ENCODE measurements at regions not wholly inside any gene's neighbourhood (a gene's known extent, or its start where the extent isn't known, plus 50 kb on each side); places are given as distances from the start of the nearest gene placed in this dataset.

- TF ChIP-seq CTCF (tag by site-specific recombination; IDR thresholded peaks at IDR 0.05) (no peak), ZNF654 (tag by site-specific recombination; IDR thresholded peaks at IDR 0.05; ENCODE audit: low read depth) (no peak), ZNF571 (tag by site-specific recombination; IDR thresholded peaks at IDR 0.05) (no peak), ZNF132 (tag by site-specific recombination; IDR thresholded peaks at IDR 0.05; ENCODE audit: borderline replicate concordance) (no peak), ZNF776 (tag by site-specific recombination; IDR thresholded peaks at IDR 0.05; ENCODE audit: borderline replicate concordance) (no peak), ZNF558 (tag by site-specific recombination; IDR thresholded peaks at IDR 0.05) (no peak), PRDM1 (tag by site-specific recombination; IDR thresholded peaks at IDR 0.05) (no peak), ZNF146 (tag by site-specific recombination; IDR thresholded peaks at IDR 0.05) (no peak), KLF8 (tag by site-specific recombination; IDR thresholded peaks at IDR 0.05) (no peak), ZNF335 (tag by site-specific recombination; conservative IDR thresholded peaks at IDR 0.05) (no peak), ZNF426 (tag by site-specific recombination; IDR thresholded peaks at IDR 0.05) (no peak), ZNF521 (tag by site-specific recombination; IDR thresholded peaks at IDR 0.05) (no peak), ZNF266 (tag by site-specific recombination; IDR thresholded peaks at IDR 0.05; ENCODE audit: low read depth) (no peak)
- TF ChIP-seq, protein P1, sequence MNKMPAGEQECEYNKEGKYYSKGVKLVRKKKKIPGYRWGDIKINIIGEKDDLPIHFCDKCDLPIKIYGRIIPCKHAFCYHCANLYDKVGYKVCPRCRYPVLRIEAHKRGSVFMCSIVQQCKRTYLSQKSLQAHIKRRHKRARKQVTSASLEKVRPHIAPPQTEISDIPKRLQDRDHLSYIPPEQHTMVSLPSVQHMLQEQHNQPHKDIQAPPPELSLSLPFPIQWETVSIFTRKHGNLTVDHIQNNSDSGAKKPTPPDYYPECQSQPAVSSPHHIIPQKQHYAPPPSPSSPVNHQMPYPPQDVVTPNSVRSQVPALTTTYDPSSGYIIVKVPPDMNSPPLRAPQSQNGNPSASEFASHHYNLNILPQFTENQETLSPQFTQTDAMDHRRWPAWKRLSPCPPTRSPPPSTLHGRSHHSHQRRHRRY (tag by site-specific recombination; IDR thresholded peaks at IDR 0.05): no peak
- TF ChIP-seq, protein P2, sequence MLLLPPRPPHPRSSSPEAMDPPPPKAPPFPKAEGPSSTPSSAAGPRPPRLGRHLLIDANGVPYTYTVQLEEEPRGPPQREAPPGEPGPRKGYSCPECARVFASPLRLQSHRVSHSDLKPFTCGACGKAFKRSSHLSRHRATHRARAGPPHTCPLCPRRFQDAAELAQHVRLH (tag by site-specific recombination; IDR thresholded peaks at IDR 0.05): no peak
- CTCF ChIA-PET: no interaction called here
- no peaks in the 10 kb centered on the region for H3K4me1 ChIP-seq (ENCODE audit: control insufficient read depth, insufficient read depth, low read length)
- POLR2A ChIA-PET: interaction anchor here (0.5 kb wide), 1 partner anchor 92 kb away, joined by 3 read pairs; no protein-coding TSS in a partner anchor
- H3K36me3 ChIP-seq (ENCODE audit: control insufficient read depth in 2 of 2, insufficient read depth in 1 of 2, low read length in 2 of 2): no peaks in the 10 kb centered on the region
- H3K4me3 ChIP-seq (ENCODE audit: low read depth, low read length): no peak overlapping the region
- no peaks in the 10 kb centered on the region for H3K9me3 ChIP-seq (ENCODE audit: control insufficient read depth, insufficient read depth, low read depth, low read length)
- H3K27ac ChIP-seq (ENCODE audit: extremely low read depth, low read depth, low read length): no peak overlapping the region
These were observed 63.4 kb upstream of the CSRP2 start for GRCh38 chr12:76942267-76942666.

DNA sequence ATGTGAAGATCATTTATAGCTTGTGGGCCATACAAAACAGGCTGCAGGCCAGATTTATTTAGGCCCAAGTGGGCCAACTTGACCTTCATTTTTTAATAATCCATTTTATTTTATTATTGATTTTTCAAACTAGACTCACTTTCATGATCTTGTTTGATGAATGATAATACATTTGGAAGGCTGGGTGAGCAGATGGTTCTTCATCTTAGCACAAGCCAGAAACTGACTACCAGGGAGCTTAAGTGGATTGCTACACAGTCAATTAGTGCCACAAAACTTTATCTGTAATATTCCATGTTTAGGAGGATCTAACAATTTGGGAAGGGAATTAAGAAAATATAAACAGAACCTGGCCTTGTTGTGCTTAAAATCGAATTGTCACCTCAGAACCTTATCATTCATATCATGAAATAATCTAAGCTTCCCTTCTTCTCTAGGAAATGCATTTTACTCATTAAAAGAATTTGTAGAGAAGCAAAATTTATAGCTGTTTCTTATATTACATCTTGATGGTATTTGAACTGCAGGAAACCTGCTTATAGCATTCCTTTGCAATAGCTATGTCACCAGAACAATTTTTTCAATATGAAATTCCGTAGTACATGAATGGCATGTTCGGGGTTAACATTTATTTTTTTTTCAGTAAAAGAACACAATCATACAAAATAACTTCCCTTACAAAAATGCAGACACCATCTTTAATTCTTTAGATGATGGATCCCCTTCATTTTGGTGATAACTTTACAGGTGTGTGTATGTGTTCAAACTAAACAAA, 62.0 kb upstream of the CSRP2 start:
- Histone ChIP-seq H3K4me1 (ENCODE audit: control insufficient read depth, insufficient read depth, low read length) (no peaks in the 10 kb centered on the region), H3K9me3 (ENCODE audit: control insufficient read depth, insufficient read depth, low read depth, low read length) (no peaks in the 10 kb centered on the region), H3K27ac (ENCODE audit: extremely low read depth, low read depth, low read length) (no peak overlapping the region), H3K36me3 (ENCODE audit: control insufficient read depth in 2 of 2, insufficient read depth in 1 of 2, low read length in 2 of 2) (no peaks in the 10 kb centered on the region), H3K4me3 (ENCODE audit: low read depth, low read length) (no peak overlapping the region)
- TF ChIP-seq ZNF157 (tag by site-specific recombination; IDR thresholded peaks at IDR 0.05) (no peak), MZF1 (tag by site-specific recombination; IDR thresholded peaks at IDR 0.05; ENCODE audit: borderline replicate concordance) (no peak), ZNF423 (tag by site-specific recombination; IDR thresholded peaks at IDR 0.05) (no peak), ZNF544 (tag by site-specific recombination; IDR thresholded peaks at IDR 0.05) (no peak), ZNF837 (tag by site-specific recombination; IDR thresholded peaks at IDR 0.05) (no peak), ZEB2 (tag by site-specific recombination; IDR thresholded peaks at IDR 0.05) (no peak), ZNF558 (tag by site-specific recombination; IDR thresholded peaks at IDR 0.05) (no peak), ZNF248 (tag by site-specific recombination; IDR thresholded peaks at IDR 0.05) (no peak), YY2 (tag by site-specific recombination; IDR thresholded peaks at IDR 0.05) (no peak), ZNF704 (tag by site-specific recombination; IDR thresholded peaks at IDR 0.05) (no peak), OSR2 (tag by site-specific recombination; IDR thresholded peaks at IDR 0.05) (no peak), ZNF354C (tag by site-specific recombination; IDR thresholded peaks at IDR 0.05; ENCODE audit: borderline replicate concordance, low read depth) (no peak)
- TF ChIP-seq, protein P3, sequence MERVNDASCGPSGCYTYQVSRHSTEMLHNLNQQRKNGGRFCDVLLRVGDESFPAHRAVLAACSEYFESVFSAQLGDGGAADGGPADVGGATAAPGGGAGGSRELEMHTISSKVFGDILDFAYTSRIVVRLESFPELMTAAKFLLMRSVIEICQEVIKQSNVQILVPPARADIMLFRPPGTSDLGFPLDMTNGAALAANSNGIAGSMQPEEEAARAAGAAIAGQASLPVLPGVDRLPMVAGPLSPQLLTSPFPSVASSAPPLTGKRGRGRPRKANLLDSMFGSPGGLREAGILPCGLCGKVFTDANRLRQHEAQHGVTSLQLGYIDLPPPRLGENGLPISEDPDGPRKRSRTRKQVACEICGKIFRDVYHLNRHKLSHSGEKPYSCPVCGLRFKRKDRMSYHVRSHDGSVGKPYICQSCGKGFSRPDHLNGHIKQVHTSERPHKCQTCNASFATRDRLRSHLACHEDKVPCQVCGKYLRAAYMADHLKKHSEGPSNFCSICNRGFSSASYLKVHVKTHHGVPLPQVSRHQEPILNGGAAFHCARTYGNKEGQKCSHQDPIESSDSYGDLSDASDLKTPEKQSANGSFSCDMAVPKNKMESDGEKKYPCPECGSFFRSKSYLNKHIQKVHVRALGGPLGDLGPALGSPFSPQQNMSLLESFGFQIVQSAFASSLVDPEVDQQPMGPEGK (tag by site-specific recombination; IDR thresholded peaks at IDR 0.05): no peak
- TF ChIP-seq, protein P1 (tag by site-specific recombination; IDR thresholded peaks at IDR 0.05): no peak
- ChIA-PET CTCF (interaction anchor here (0.5 to 0.8 kb wide), 4 partner anchors 17 to 307 kb away, joined by 3 read pairs; no protein-coding TSS in a partner anchor), POLR2A (no interaction called here)

Measured in HEK293 (cell line).